Stomach (tissue), 8 donors: ENCODE measurements at regions not wholly inside any gene's neighbourhood (a gene's known extent, or its start where the extent isn't known, plus 50 kb on each side); places are given as distances from the start of the nearest gene placed in this dataset.

Experiments used
- DNase-seq, 2 donors: peaks; one replicate each; pipeline versions ENCODE4 v3.0.0 to v3.0.0-alpha.2; 2013 to 2019
- H3K27ac ChIP-seq, 5 donors: fragments of 200-600 bp in 4 of 5; sonication (generic) in 4 of 5; one replicate each; pipeline ENCODE4 v1.5.1; 2013 to 2019; ENCODE audit warnings: mild to moderate bottlenecking in 1 of 5, moderate library complexity in 1 of 5
- H3K27me3 ChIP-seq, 3 donors: fragments of 200-600 bp; sonication (generic); one replicate each; pipeline ENCODE4 v1.5.1; 2017 to 2019; ENCODE audit warnings: mixed run types in 1 of 3
- H3K36me3 ChIP-seq, 4 donors: fragments of 200-600 bp; sonication (generic); 1 replicate in 3 of 4; 2 replicates in 1 of 4; pipeline ENCODE4 v1.5.1; 2016 to 2019
- H3K4me1 ChIP-seq, 4 donors: fragments of 200-600 bp; sonication (generic); one replicate each; pipeline ENCODE4 v1.5.1; 2016 to 2019
- H3K4me3 ChIP-seq, 4 donors: fragments of 200-600 bp; sonication (generic) in 3 of 4; one replicate each; pipeline ENCODE4 v1.5.1; 2016 to 2019; ENCODE audit warnings: mild to moderate bottlenecking in 1 of 4
- H3K9me3 ChIP-seq, 4 donors: fragments of 200-600 bp; sonication (generic); one replicate each; pipeline ENCODE4 v1.5.1; 2016 to 2019
- EP300 ChIP-seq: sonication (generic); formaldehyde crosslinking; IDR thresholded peaks from one replicate; pipeline ENCODE4 v1.6.1; 2017; ENCODE audit warnings: antibody characterized with exemption
- POLR2A ChIP-seq, 4 donors: fragments of 450-650 bp; IDR thresholded peaks; one replicate each; pipeline ENCODE4 v1.6.1; 2016; ENCODE audit warnings: antibody characterized with exemption in 4 of 4, control low read depth in 2 of 4, mild to moderate bottlenecking in 1 of 4, moderate library complexity in 1 of 4
- POLR2AphosphoS5 ChIP-seq, 3 donors: sonication (generic); formaldehyde crosslinking; IDR thresholded peaks; one replicate each; pipeline ENCODE4 v1.6.1; 2016; ENCODE audit warnings: antibody characterized with exemption in 3 of 3
- WGBS, 5 donors: extraction: QIAGEN DNeasy Blood & Tissue Kit in 3 of 5; methylation state at CpG; one replicate each; pipeline versions ENCODE4 v1.1.5 to v1.1.7; 2013 to 2018; 5-methylcytosine and 5-hydroxymethylcytosine counted together
- intact Hi-C: fragments of 100-400 bp; cut with DNase I; formaldehyde crosslinking; loops from one replicate; pipeline ENCODE4 v1.15.1; 2023; ENCODE audit warnings: low total_unique reads
- TF ChIP-seq, protein P1 (sequence below), 7 experiments: fragments of 450-650 bp in 4 of 7; fragments of 200-600 bp in 3 of 7; sonication (generic) in 3 of 7; IDR thresholded peaks; one replicate each; pipeline ENCODE4 v1.5.1; 2016 to 2019; ENCODE audit warnings: antibody characterized with exemption in 7 of 7, control low read depth in 2 of 7, mild to moderate bottlenecking in 1 of 7
- donor health status: healthy with polysubstance abuse.
- donor health status: Bipolar disorder and iron deficiency.
- donor health status: healthy.

DNA sequence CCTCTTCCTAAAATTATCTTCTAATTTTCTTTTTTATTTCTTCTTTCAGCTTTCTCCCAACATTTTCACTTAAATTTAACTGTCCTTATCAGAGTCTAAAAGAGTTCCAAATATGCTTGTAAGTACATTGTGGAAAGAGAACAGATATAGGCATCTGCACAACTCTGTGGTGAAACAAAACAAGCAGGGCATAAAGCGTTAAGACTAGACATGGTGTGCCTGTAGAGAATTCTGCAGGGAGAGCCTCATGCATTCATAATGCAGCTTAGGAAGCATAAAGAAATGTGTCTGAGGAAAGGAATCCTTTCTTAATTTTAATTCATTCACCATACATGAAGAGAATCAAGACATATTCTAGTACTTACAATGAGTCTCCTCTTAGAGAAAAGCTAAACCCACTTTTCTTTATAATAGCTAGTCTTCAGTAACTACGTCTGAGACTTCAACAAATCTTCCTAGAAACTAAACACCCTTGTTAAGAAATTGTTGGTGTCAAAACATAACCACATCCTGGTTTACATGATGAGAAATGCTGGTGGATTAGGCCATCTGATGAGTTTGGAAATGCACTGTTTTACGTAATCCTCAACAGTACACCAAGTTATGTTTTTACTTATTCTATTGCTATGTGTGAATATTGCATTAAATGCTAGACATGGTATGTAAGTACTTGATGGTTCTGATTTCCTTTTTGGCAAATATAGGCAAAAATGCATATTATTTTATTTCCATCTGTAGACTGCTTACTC lies 307.8 kb upstream of the GIMD1 start:
- H3K36me3 ChIP-seq, result no peaks in the 10 kb centered on the region
- TF ChIP-seq, protein P1, sequence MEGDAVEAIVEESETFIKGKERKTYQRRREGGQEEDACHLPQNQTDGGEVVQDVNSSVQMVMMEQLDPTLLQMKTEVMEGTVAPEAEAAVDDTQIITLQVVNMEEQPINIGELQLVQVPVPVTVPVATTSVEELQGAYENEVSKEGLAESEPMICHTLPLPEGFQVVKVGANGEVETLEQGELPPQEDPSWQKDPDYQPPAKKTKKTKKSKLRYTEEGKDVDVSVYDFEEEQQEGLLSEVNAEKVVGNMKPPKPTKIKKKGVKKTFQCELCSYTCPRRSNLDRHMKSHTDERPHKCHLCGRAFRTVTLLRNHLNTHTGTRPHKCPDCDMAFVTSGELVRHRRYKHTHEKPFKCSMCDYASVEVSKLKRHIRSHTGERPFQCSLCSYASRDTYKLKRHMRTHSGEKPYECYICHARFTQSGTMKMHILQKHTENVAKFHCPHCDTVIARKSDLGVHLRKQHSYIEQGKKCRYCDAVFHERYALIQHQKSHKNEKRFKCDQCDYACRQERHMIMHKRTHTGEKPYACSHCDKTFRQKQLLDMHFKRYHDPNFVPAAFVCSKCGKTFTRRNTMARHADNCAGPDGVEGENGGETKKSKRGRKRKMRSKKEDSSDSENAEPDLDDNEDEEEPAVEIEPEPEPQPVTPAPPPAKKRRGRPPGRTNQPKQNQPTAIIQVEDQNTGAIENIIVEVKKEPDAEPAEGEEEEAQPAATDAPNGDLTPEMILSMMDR (IDR thresholded peaks at IDR 0.05), result no peak
- TF ChIP-seq POLR2AphosphoS5 (IDR thresholded peaks at IDR 0.05), result no peak
- no peak for TF ChIP-seq EP300
- TF ChIP-seq POLR2A (IDR thresholded peaks at IDR 0.05), result no peak
- H3K27ac ChIP-seq, result no peak overlapping the region
- H3K4me1 ChIP-seq, result no peaks in the 10 kb centered on the region
- intact Hi-C loops, result no loop called here
- 55 to 75% (median 71%) methylated on average over 3 of the region's 3 CpGs for WGBS, 5 donors
- H3K27me3 ChIP-seq, result no peaks in the 10 kb centered on the region
- H3K4me3 ChIP-seq, result no peak overlapping the region
- H3K9me3 ChIP-seq, result peaks cover 0 to 17% (median 2%) of the 10 kb centered on the region in 4 donors
- peak in 1 of 2 donors; percentile 21 for DNase-seq

DNA sequence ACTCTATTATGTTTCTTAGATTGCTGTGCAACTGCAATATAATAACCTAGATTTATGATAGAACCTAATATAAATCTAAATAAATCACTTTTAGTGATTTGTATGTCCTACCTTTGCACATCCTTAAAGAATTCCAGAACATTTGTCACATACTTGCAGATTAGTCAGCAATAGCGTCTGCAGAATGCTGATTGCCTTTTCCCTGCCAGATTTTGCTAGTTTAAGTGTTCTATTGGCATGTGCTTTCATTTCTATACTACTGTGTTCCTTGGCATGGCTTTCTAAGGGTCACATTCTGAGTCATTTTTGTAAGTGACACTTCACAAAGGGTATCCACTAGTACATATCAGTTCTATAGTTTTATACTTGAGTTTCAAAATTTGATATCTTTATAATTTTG lies 303.1 kb upstream of the GIMD1 start:
- no peaks in the 10 kb centered on the region for H3K36me3 ChIP-seq
- no peak overlapping the region for H3K27ac ChIP-seq
- peaks cover 0 to 12% (median 2%) of the 10 kb centered on the region in 4 donors for H3K9me3 ChIP-seq
- H3K4me1 ChIP-seq, result no peaks in the 10 kb centered on the region
- intact Hi-C loops, result no loop called here
- TF ChIP-seq EP300 (no peak), POLR2A (IDR thresholded peaks at IDR 0.05) (no peak), POLR2AphosphoS5 (IDR thresholded peaks at IDR 0.05) (no peak)
- TF ChIP-seq, protein P1 (IDR thresholded peaks at IDR 0.05), result no peak
- WGBS, 5 donors, result 55 to 85% (median 74%) methylated on average over 1 of the region's 1 CpG
- no peak overlapping the region for H3K4me3 ChIP-seq
- H3K27me3 ChIP-seq, result no peaks in the 10 kb centered on the region
- no peak for DNase-seq

DNA sequence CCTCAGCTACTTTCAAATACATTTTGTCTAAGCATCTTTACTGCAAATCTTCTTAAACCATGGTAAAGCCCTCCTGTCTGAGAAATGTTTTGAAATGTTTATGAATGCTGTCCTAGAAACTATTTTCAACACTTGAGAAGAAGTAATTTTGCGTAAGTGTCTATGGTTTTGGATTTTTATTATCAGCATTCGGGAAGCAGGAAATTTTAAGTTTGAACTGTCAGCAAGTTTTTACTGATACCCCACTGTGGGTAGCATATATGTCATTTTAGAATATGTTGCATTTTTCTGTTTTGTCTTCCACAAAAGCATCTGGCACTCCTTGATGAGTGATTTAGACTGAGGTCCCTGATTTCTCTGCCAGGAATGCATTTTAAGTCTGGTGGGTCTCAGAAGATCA lies 302.4 kb upstream of the GIMD1 start:
- 62 to 78% (median 76%) methylated on average over 2 of the region's 2 CpGs for WGBS, 5 donors
- TF ChIP-seq POLR2AphosphoS5 (IDR thresholded peaks at IDR 0.05) (no peak), EP300 (no peak), POLR2A (IDR thresholded peaks at IDR 0.05) (no peak)
- TF ChIP-seq, protein P1 (IDR thresholded peaks at IDR 0.05), result no peak
- no peaks in the 10 kb centered on the region for H3K27me3 ChIP-seq
- H3K4me1 ChIP-seq, result no peaks in the 10 kb centered on the region
- no peak overlapping the region for H3K4me3 ChIP-seq
- no peak overlapping the region for H3K27ac ChIP-seq
- DNase-seq, result no peak
- intact Hi-C loops, result no loop called here
- no peaks in the 10 kb centered on the region for H3K36me3 ChIP-seq
- peaks cover 0 to 12% (median 2%) of the 10 kb centered on the region in 4 donors for H3K9me3 ChIP-seq

DNA sequence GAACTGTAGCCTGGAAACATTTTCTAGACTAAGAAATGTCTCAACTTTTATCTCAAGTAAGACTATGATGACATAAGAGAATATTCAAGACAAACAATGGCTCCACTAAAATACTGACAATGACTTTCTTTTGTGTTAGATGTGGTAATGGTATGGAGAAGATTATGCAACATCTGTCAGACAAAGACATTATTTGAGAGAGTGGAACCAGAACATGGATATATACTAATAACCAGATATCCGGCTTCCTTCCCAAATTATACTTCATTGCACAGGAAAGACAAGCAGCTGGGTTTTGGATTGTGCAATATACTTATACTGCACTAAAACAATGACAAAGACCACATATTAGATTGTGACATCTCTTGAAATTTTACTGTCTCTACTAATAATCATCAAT lies 290.8 kb upstream of the GIMD1 start:
- Histone ChIP-seq H3K9me3 (no peaks in the 10 kb centered on the region), H3K27me3 (no peaks in the 10 kb centered on the region), H3K4me1 (no peaks in the 10 kb centered on the region), H3K4me3 (no peak overlapping the region), H3K27ac (no peak overlapping the region), H3K36me3 (no peaks in the 10 kb centered on the region)
- intact Hi-C loops, result no loop called here
- WGBS, 5 donors, result 78 to 91% (median 87%) methylated on average over 1 of the region's 1 CpG
- TF ChIP-seq POLR2A (IDR thresholded peaks at IDR 0.05), result no peak
- DNase-seq, result no peak

DNA sequence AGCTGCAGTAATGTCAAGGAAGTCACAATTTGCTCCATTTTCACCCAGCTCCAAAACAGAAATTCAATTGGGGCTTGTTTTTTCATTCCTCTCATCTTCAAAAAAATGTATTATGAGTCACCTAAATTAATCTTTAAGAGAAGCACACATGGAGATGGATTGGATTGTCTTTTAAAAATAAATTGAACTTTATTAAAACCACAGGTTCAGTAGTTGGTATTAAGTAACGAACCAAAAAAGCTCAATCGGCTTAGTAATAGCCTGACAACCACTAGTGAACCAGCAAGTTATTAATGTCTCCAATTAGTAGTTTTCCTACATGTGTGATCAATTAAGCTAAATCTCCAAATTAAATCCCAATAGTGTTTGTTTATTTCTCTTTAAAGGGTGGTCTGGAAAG lies 283.5 kb upstream of the GIMD1 start:
- Histone ChIP-seq H3K36me3 (no peaks in the 10 kb centered on the region), H3K9me3 (no peaks in the 10 kb centered on the region), H3K4me3 (no peak overlapping the region), H3K4me1 (no peaks in the 10 kb centered on the region), H3K27me3 (no peaks in the 10 kb centered on the region), H3K27ac (no peak overlapping the region)
- TF ChIP-seq, protein P1 (IDR thresholded peaks at IDR 0.05), result no peak
- TF ChIP-seq POLR2AphosphoS5 (IDR thresholded peaks at IDR 0.05) (no peak), POLR2A (IDR thresholded peaks at IDR 0.05) (no peak), EP300 (no peak)
- DNase-seq, result no peak
- WGBS, 5 donors, result 88 to 95% (median 93%) methylated on average over 2 of the region's 2 CpGs
- intact Hi-C loops, result no loop called here
